ENCODE measurements at regions not wholly inside any gene's neighbourhood (a gene's known extent, or its start where the extent isn't known, plus 50 kb on each side); places are given as distances from the start of the nearest gene placed in this dataset.

DNA sequence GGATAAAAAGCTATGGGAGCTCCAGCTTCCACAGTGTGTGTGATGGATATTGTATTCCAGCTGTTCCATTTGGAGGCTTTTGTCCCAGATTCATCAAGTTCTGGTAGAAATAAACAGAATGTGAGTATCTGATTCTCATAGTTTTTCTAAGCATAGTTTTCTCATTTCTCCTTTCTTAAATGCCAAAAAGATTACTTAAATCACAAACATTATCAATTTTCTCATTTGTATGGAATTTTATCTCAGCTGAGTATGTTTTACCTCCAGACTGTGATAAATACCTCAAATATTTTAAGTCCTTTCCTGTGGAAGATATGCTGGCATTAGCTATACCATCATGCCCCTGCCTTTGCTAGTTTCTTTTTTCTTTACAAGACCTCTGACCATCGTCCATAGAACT lies 767.3 kb downstream of the TFAP2A start:
- no peak for DNase-seq

DNA sequence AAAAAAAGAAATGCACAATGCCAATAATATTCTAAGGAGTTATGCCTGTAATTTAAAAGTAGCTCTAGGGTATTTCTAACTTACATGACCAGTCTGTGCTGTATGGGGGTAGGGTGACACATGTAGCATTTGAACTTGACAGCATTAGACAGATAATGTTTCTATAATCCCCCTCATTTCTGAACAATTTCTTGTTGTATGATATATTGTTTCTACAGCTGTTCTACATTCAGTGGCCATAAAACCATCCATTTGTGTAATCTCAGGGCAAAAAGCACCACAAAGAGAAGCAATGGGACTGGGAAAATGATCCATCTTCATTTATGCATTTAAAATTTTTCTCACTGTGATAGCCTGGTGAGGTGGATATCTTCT lies 767.8 kb downstream of the TFAP2A start:
- DNase-seq, result no peak

DNA sequence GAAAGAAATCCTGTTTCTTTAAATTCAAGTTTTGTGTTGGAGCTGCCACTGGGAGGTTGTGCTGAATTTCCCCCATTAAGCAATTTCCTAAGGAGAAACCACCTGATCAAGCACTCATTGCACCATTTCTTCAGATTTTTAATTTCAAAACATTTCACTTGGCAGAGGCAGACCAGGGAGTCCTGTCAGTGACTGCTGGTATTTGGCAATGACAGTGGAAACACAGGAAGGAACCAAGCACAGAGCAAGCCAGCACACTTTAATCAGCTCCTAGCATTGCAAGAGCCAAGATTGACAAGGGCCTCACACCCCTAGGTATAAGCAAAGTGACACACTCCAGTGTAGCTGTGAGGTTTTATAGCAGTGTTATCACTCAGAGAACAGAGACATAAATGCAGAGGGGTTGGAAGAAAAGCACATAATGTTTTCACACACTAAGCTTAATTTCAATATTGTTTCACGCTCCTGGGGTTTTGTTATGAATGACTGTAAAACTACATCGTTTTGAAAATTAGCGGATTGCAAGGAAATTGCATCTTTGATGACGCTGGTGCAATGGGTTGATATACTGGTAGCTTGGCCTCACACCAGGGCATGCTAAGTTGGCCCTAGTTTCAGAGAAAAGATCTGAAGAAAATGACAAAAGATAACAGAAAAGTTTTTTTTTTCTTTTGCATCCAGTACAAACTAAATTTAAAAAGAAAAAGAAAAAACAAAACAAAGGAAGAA lies 768.4 kb downstream of the TFAP2A start:
- DNase-seq, result no peak

DNA sequence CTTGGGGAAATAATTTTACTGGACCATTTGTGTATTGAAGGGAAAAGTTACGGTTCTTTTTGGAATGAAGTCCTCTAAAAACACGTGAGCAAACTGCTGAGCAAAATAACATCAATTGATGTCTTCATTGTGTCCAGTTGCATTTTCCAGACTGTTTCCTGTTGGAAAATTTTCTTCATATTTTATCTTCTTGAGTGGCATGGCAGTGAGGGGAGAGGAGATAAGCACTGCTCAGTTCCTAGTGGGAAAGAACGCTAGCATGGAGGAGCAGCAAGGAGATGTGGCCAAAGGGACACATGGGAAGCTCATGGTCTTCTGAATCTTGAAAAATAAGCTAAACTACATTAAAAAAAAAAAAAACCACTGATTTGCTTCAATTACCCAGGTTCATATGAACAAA lies 776.0 kb downstream of the TFAP2A start:
- DNase-seq, result no peak

DNA sequence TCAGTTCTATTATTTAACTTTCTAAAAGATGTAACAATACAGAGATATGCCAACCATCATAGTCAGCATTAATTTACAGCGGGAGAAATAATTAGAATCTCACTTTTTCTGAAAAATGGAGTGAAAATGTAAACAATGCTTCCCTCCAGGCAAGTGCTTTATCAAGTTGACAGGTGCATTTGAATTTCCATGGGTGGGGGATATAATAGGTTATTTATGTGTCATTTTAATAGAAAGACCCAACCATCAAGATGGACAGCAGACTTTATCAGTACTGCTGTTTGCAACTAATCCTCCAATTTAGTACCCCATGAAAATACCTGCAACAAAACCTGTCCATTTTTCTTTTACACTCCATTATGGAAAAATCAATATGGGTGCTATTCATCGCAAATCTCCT lies 780.1 kb downstream of the TFAP2A start:
- DNase-seq, result no peak

DNA sequence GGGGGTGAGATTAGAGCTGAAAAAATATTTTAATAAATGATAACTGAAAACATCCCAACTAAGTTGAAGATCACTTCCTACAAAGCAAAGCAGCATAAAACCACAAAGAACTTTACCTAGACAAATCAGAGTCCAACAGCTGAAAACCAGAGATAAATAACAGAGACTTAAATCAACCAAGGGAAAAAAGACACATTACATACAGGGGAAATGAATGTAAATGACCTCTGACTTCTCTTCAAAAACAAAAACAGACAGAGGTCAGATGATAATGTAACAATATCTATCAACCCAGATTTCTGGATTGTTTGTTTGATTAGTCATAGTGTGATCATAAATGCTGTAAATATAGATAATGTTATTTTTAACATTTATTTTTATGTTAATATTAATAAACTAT lies 782.8 kb downstream of the TFAP2A start:
- DNase-seq, result no peak

DNA sequence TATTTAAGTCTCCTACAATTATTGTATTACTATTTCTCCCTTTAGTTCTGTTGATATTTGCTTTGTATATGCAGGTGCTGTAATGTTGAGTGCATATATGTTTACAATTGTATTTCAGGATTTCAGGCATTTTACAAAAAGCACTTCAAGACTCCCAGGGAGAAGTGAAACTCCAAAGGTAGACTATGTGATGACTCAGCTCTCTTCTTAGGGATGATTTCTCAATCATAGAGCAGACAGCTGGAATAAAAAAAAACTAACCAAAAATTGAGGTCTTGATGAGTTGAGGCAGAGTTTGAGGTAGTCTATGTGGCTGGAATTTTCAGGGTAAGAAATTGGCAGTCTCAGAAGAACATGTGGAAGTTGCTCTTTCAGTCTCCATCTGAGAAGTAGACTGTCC lies 786.1 kb downstream of the TFAP2A start:
- no peak for DNase-seq

DNA sequence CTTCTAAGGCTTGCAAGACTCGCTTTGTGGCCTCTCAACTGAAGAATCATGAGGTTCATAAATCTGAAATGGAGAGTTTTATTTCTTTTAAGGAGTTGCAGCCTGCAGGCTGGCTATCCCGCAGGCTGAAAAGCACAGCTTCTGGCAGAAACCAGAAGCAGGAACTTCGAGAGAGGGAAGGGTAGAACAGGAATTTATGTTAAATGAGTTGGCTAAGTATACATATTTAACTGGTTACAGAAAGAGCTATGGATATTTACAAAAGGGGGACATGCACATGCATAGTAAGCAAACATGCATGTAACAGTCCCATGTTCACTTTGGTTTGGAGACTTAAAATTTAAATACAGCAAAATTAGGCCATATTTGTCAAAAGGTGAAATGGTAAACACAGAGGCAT lies 787.0 kb downstream of the TFAP2A start:
- no peak for DNase-seq

DNA sequence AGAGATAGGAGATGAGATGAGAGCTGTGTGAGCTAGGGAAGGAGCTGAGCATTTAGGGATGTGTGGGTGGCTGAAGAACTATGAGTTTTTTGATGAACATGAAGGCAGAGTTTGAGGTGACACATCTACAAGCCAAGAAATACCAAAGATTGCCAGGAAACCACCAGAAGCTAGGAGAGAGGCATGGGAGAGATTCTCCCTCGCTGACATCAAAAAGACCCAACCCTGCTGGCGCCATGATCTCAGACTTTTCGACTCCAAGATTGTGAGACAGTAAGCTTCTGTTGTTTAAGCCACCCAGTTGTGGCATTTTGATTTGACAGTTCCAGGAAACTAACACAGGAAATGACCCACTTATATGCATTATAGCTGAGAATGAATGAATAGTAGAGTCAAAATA lies 790.9 kb downstream of the TFAP2A start:
- no peak for DNase-seq

DNA sequence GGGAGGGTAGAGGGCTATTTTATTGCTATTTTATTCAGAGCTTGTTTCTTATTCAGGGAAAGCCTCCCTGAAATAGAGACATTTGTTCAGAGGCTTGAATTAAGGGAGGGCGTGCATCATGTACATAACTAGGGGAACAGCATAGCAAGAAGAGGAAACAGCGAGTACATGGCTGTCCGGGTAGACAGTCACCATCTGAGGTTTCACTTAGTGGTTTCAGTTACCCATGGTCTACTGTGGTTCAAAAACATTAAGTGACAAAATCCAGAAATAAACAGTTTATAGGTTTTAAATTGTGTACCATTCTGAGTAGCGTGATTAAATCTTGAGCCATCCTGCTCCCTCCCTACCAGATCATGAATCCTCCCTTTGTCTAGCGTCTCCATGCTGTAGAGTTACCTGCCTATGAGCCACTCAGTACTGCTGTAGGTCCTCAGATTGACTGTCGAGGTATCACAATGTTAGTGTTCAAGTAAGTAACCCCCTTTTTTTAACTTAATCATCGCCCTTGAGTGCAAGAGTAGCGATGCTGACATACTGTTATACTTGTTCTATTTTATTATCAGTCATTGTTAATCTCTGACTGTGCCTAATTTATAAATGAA lies 791.5 kb downstream of the TFAP2A start:
- no peak for DNase-seq

DNA sequence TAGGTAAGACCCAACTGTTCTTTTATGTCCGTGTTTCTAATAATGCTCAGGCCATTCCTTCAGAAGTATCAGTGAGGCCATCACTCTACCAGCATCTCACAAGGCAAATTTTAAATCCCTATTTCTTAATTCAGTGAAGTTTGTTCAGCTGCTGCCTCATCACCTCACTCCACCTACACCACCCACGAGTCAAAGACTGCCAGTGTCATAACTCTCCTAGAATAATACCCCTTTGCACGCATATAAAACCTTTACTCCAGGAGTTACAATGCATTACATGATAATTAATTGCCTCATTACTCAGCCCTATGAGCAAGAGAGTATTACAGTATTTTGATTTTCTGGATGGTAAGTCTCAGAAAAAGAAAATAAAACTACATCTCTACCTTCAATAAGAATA lies 793.6 kb downstream of the TFAP2A start:
- no peak for DNase-seq

DNA sequence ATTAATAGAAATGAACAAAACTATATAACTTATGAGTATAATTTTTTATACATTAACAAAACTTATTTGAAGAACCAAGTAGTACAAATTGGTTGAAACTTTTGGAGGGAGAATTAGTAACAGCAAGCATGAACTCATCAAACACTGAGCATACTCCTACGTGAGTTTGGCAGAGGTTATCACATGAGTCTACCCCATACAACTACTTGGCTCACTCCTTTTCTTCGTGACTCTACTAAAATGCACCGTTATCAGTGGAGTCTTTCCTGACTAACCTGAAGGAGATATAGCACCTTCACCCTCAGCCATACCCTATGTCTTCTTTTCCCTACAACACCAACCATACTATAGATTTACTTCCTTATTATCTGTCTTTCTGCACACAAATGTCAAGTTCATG lies 794.2 kb downstream of the TFAP2A start:
- DNase-seq, result no peak

DNA sequence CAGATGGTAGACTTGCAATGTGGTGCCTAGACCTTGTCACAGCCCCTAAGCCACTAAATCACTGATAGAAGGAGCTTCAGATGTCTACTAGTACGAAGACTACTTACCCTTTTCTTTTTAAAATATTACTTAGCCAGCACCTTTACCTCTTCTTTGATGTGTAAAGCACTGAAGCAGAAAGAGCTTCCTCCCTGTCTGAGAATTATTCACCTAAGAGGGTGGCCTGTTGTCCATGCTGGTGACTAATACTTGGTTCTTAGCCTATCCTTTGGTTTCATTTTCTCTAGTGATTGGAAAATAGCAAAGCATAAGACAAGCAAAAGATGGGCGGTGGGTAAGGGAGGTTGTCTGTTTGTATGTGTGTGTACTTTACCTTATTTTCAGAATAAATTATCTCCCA lies 794.6 kb downstream of the TFAP2A start:
- no peak for DNase-seq

DNA sequence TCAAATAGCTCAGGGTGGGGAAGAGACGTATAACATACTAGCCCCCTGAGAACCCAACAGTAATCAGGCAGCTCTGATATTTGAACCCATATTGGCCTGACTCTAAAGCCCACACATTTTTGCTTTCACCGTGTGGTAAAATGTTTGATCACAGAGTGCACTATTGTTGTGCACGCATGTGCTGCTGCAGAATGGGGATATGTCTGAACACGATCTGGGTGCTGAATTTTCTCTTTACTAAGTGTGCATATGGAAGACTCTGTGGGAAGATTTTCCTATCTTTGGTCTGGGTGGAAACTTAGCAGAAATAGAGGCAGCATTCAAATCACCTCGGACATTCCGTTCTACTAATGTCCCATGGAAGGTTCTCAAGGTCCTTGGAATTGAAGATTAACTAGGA lies 800.1 kb downstream of the TFAP2A start:
- DNase-seq, result no peak

DNA sequence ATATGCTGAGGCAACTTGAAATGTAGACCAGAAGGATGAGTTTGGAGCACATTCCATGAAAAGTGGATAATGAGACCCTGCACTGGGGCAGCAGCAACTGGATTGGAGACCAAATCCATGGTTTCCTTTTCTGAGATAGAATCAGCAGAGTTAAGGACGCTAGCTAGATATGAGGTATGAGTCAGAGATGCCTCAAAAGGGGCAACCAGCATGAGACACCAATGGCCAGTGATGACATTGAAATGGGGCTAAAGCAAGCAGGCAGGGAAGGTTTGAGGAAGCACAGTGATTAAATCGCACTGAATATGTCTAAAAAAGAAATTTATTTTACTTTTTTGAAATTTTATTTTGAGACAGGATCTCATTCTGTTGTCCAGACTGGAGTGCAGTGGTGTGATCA lies 802.4 kb downstream of the TFAP2A start:
- no peak for DNase-seq

DNA sequence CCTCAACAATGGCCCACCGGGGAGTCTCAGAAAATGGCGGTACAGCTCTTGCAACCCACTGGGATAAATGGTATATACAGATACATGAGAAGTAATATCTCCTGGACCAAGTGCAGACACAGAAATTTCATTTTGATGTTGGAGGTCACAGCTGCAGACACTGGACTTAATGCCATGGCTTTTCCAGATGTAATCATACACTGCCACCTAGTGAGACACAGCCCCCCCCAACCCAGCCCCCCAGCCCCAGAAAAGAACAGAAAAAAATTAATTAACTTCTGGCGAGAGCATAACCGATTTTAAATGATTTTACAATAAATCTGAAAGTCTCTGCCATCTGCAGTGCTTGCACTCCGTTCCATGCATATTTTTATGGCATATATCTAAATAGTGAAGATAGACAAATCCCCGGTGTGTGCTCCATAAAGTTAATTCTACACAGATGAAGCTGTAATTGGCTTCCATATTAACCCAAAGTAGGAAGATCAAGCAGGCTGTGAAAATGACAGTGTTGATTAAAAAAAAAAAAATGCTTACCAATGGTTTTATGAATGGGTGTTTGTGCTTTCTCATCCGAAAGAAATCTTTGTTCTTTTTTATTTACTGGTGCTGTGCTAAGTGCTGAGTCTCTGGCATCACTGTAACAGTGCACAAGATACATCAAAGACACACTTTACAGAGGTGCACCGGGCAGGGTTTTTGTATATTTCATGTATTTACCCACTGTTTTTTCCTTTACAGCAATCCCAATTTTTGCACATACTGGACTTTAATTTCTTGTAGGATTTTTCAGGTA lies 804.1 kb downstream of the TFAP2A start:
- no peak for DNase-seq

DNA sequence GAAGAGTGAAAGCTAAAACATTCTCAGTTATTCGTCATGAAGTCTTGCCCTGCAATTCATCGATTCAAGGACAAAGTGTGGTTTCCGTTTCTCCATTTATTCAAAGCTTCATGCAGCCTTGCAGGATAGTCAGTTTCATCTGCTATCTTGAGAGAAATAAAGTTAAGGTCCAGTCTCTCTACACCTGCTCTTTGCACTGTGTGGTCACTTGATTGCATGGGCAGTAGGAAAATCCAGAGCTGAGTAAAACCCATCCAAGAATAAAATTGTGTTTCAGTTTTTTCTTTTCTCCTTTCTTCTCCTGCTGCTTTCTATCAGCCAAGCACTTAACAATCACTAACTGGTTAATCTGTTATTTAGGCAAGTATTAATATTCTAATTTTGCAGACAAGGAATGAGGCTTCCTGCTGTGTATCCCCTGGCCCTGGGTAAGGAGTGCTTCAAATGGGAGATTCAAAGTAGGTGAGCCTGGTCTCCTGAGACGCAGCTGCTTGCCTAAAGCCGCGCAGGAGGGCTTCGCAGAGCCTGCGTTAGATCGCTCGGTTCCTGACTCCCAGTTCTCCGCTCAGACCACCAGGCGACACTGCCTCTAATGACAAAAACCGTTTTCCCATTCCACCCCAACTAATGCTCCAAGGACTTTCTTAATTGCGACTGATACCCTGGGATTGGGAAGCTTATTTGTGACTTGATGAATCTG lies 808.3 kb downstream of the TFAP2A start:
- no peak for DNase-seq

DNA sequence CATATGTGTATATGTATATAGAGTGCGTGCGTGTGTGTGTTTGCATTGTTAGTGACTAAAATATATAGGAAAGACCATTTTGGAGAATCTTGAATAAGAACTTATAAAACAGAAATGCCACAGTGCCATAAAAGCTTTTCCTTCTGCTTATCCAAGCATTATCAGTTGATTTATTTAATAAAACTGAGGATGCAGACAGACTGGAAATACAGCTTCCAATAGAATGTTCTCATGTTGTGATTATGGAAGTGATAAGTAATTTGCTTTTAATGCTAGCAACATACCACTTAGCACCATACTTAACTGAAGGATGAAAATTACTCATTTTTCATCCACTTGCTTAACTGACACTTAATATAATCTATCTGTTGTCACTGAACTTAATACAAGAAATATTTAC lies 820.1 kb downstream of the TFAP2A start:
- no peak for DNase-seq

DNA sequence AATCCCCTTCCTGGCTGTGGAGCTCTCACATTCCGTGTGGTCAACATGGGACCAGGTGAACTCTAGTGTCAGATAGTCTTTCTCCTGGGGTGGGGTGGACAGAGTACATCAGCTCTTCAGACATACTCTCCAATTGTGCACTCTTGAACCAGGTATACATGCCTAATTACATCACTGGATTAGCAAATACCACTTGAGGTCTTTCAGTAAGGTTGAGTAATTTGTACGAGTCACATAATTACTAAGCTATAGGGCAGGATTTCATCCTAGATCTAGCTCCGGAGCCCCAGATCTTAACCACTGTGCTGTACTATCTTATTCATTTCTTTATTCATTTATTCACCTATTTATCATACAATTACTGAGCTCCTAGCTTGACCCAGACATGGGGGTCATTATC lies 821.3 kb downstream of the TFAP2A start:
- DNase-seq, result no peak

DNA sequence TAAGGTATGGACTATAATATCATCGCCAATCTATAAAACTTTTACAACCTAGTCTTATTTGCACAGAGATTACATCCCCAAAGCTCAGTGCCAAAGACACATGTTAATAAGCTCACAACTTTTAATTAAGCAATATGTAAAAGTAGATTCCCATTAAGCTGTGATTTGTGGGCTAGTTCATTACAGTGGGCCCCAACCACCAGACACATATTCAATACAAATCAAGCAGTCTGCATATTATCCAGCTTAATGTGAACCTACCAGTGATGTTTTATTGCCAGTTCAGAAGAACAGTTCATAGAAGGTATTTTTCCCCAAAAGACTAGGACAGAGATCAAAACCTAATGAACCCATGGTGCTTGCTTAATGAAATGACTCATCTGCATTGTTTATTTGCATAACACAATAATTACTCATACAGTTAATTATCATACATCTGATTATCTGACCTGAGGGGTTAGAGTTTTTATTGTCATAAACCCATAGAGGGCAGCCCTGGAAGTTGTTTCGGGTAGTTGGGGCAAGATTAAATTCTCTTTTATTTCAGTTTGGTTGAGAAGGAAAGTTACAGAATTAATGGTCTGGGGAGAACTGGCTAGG lies 831.0 kb downstream of the TFAP2A start:
- DNase-seq, result no peak

DNA sequence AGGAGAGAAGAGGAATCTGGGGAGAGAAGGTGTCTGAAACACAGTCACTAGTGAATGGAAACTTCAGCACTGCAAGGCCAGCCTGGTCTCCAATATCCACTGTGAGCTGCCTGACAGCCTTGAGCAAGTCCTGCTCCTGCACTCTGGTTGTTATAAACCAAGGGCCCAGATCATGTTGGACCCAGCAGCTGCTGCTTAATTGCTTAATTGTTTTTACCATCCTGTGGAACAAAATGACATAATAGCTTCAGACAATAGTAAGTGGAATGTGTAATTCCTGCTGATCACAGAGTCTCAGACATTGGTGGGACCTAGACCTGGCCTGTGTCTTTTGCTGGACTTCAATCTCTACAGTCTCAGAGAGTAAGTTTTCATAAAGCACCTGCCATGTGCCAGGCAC lies 833.7 kb downstream of the TFAP2A start:
- DNase-seq, result no peak

DNA sequence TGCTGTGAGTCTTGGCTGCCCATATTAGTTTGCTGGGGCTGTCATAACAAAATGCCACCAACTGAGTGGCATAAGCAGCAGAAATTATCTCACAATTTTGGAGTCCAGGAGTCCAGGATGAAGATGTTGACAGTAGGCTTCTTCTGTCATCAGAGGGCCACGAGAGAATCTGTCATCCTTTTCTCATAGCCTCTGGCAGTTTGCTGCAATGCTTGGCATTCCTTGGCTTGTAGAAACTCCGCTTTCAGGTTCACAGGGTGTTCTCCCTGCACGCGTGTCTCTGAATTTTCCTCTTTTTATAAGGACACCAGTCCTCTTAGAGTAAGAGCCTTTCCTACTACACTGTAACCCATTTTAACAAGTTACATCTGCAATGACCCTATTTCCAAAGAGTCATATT lies 838.4 kb downstream of the TFAP2A start:
- DNase-seq, result no peak

DNA sequence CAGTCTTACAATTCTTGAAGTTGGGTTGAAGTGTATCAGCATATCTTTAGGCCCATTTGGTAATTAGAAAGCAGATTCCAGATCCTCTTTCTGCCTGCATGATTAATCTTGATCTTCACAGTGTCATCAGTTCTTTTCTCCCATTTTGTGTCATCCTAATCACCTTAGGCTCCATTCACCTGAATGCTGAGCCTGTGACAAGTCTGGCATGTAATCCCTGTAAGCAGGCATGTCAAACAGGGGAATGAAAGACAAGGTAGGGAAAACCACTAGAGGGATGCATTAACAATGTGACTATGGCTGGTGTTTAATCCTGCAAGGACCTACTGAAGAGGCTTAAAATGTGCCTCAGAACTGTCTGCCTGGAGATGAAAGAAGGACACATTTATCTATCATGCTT lies 848.8 kb downstream of the TFAP2A start:
- DNase-seq, result no peak

Data from stimulated activated CD4-positive, alpha-beta T cell treated with anti-CD3 and anti-CD28 coated beads, Interleukin-2, amount 100 ng/mL, for 24 hours (primary cell).